H9 (cell line): ENCODE measurements at regions not wholly inside any gene's neighbourhood (a gene's known extent, or its start where the extent isn't known, plus 50 kb on each side); places are given as distances from the start of the nearest gene placed in this dataset.

ENCODE experiments used
- DNase-seq: peaks from one replicate; pipeline ENCODE4 v3.0.0-alpha.2; 2017
- H2AFZ ChIP-seq: one replicate; pipeline ENCODE4 v1.6.1; 2013; ENCODE audit warnings: mild to moderate bottlenecking, low read length, control low read depth, moderate library complexity
- H2AK5ac ChIP-seq: 2 replicates; pipeline ENCODE4 v1.6.1; 2013; ENCODE audit warnings: low read length, control low read depth, mixed read lengths; ENCODE audit not compliant: insufficient read length
- H2BK120ac ChIP-seq: one replicate; pipeline ENCODE4 v1.6.1; 2013; ENCODE audit warnings: low read depth, mild to moderate bottlenecking, low read length, control low read depth, inconsistent platforms; ENCODE audit not compliant: poor library complexity, severe bottlenecking
- H2BK12ac ChIP-seq: 2 replicates; pipeline ENCODE4 v1.6.1; 2013; ENCODE audit warnings: low read length, control low read depth, mixed read lengths, low read depth; ENCODE audit not compliant: insufficient read length
- H2BK15ac ChIP-seq: 2 replicates; pipeline ENCODE4 v1.6.1; 2013; ENCODE audit warnings: low read depth, low read length, control low read depth
- H2BK20ac ChIP-seq: one replicate; pipeline ENCODE4 v1.6.1; 2013; ENCODE audit warnings: low read depth, mild to moderate bottlenecking, low read length, control low read depth, inconsistent platforms; ENCODE audit not compliant: poor library complexity, severe bottlenecking
- H2BK5ac ChIP-seq: 2 replicates; pipeline ENCODE4 v1.6.1; 2013; ENCODE audit warnings: low read length, control low read depth, mixed read lengths; ENCODE audit not compliant: insufficient read length
- H3K14ac ChIP-seq: 2 replicates; pipeline ENCODE4 v1.6.1; 2013; ENCODE audit warnings: low read length, control low read depth; ENCODE audit not compliant: insufficient read depth
- H3K18ac ChIP-seq: 2 replicates; pipeline ENCODE4 v1.6.1; 2013; ENCODE audit warnings: low read depth, mild to moderate bottlenecking, mixed read lengths, low read length, control low read depth; ENCODE audit not compliant: insufficient read length
- H3K23ac ChIP-seq: 2 replicates; pipeline ENCODE4 v1.6.1; 2013; ENCODE audit warnings: low read length, control low read depth, mixed read lengths, low read depth; ENCODE audit not compliant: insufficient read length
- H3K23me2 ChIP-seq: 2 replicates; pipeline ENCODE4 v1.6.1; 2013; ENCODE audit warnings: low read depth, mild to moderate bottlenecking, mixed read lengths, low read length, control low read depth; ENCODE audit not compliant: insufficient read length, poor library complexity, severe bottlenecking
- H3K27ac ChIP-seq: 2 replicates; pipeline ENCODE4 v1.5.1; 2013; ENCODE audit warnings: low read length, control low read depth, mixed read lengths, low read depth; ENCODE audit not compliant: insufficient read length
- H3K27me3 ChIP-seq: 2 replicates; pipeline ENCODE4 v1.6.1; 2013; ENCODE audit warnings: low read length, control low read depth, inconsistent platforms; ENCODE audit not compliant: insufficient read depth
- H3K4ac ChIP-seq: 2 replicates; pipeline ENCODE4 v1.6.1; 2013; ENCODE audit warnings: low read depth, mild to moderate bottlenecking, control low read depth, inconsistent platforms, low read length, moderate library complexity
- H3K4me1 ChIP-seq: 2 replicates; pipeline ENCODE4 v1.6.1; 2013; ENCODE audit warnings: low read length, control low read depth, inconsistent platforms; ENCODE audit not compliant: insufficient read depth
- H3K4me2 ChIP-seq: 2 replicates; pipeline ENCODE4 v1.6.1; 2013; ENCODE audit warnings: low read length, control low read depth, mixed read lengths; ENCODE audit not compliant: insufficient read length, insufficient read depth
- H3K56ac ChIP-seq: 2 replicates; pipeline ENCODE4 v1.6.1; 2013; ENCODE audit warnings: low read depth, mild to moderate bottlenecking, mixed read lengths, low read length, control low read depth; ENCODE audit not compliant: insufficient read length
- H3K79me1 ChIP-seq: 2 replicates; pipeline ENCODE4 v1.6.1; 2013; ENCODE audit warnings: low read depth, mild to moderate bottlenecking, moderate library complexity, low read length, control low read depth, inconsistent platforms; ENCODE audit not compliant: insufficient read depth, poor library complexity, severe bottlenecking
- H3K79me2 ChIP-seq: 2 replicates; pipeline ENCODE4 v1.6.1; 2013; ENCODE audit warnings: low read length, control low read depth, inconsistent platforms; ENCODE audit not compliant: insufficient read depth
- H3K9ac ChIP-seq: 2 replicates; pipeline ENCODE4 v1.6.1; 2013; ENCODE audit warnings: low read length, control low read depth, mixed read lengths; ENCODE audit not compliant: insufficient read length; ENCODE audit errors: extremely low read depth
- H3K9me3 ChIP-seq: one replicate; pipeline ENCODE4 v1.6.1; 2013; ENCODE audit warnings: low read depth, low read length, inconsistent platforms; ENCODE audit not compliant: control insufficient read depth
- H3T11ph ChIP-seq: one replicate; pipeline ENCODE4 v1.6.1; 2013; ENCODE audit warnings: mild to moderate bottlenecking, low read length, control low read depth, inconsistent platforms
- H4K20me1 ChIP-seq: one replicate; pipeline ENCODE4 v1.6.1; 2013; ENCODE audit not compliant: control insufficient read depth, insufficient read length, insufficient read depth
- H4K5ac ChIP-seq: 2 replicates; pipeline ENCODE4 v1.6.1; 2013; ENCODE audit warnings: low read depth, mild to moderate bottlenecking, mixed read lengths, low read length, control low read depth; ENCODE audit not compliant: insufficient read length
- H4K8ac ChIP-seq: replicated peaks from 2 replicates; pipeline ENCODE4 v1.6.1; 2013; ENCODE audit warnings: low read length, control low read depth, mixed read lengths, low read depth; ENCODE audit not compliant: insufficient read length
- H4K91ac ChIP-seq: 2 replicates; pipeline ENCODE4 v1.6.1; 2013; ENCODE audit warnings: low read depth, mild to moderate bottlenecking, moderate library complexity, mixed read lengths, low read length, control low read depth; ENCODE audit not compliant: insufficient read length
- H3K27ac Mint-ChIP-seq, 3 experiments: 2 replicates in 2 of 3; 3 replicates in 1 of 3; pipeline ENCODE4 v1.8.0; 2020 to 2021; ENCODE audit warnings: mixed read lengths in 3 of 3, mild to moderate bottlenecking in 1 of 3, moderate library complexity in 1 of 3
- H3K27me3 Mint-ChIP-seq: 2 replicates; pipeline ENCODE4 v1.8.0; 2021; ENCODE audit warnings: low read depth, mild to moderate bottlenecking, moderate library complexity, mixed read lengths
- H3K36me3 Mint-ChIP-seq, 3 experiments: 2 replicates in 2 of 3; 3 replicates in 1 of 3; pipeline ENCODE4 v1.8.0; 2020 to 2021; ENCODE audit warnings: low read depth in 3 of 3, mixed read lengths in 3 of 3; ENCODE audit not compliant: insufficient read depth in 1 of 3
- H3K4me1 Mint-ChIP-seq, 2 experiments: 2 replicates each; pipeline ENCODE4 v1.8.0; 2020; ENCODE audit warnings: mixed read lengths in 2 of 2
- H3K4me3 Mint-ChIP-seq, 2 experiments: 2 replicates in 1 of 2; 3 replicates in 1 of 2; pipeline ENCODE4 v1.8.0; 2020 to 2021; ENCODE audit warnings: mild to moderate bottlenecking in 2 of 2, mixed read lengths in 2 of 2, moderate library complexity in 1 of 2
- H3K9me3 Mint-ChIP-seq, 2 experiments: 2 replicates in 1 of 2; 3 replicates in 1 of 2; pipeline ENCODE4 v1.8.0; 2020; ENCODE audit warnings: mild to moderate bottlenecking in 2 of 2, mixed read lengths in 2 of 2, moderate library complexity in 1 of 2
- CTCF ChIP-seq: fragments of 200-600 bp; sonication (generic); conservative IDR thresholded peaks from 3 replicates; pipeline ENCODE4 v1.8.0; 2021; ENCODE audit warnings: antibody characterized with exemption, mild to moderate bottlenecking
- WGBS: extraction: QIAGEN DNeasy Blood & Tissue Kit; methylation state at CpG from one replicate; pipeline ENCODE4 v1.1.7; 2013; ENCODE audit warnings: missing lambda C conversion rate, low lambda C conversion rate, mixed read lengths; ENCODE audit not compliant: insufficient read length; ENCODE audit errors: extremely low coverage; 5-methylcytosine and 5-hydroxymethylcytosine counted together

GRCh38 chr2:2800697-2801096 is 469.6 kb upstream of the MYT1L start:
- Histone ChIP-seq H3K27ac (no peak overlapping the region), H3K14ac (no peak overlapping the region), H3K27me3 (no peaks in the 10 kb centered on the region), H2BK120ac (no peak overlapping the region), H2BK15ac (no peak overlapping the region), H3K79me2 (no peaks in the 10 kb centered on the region), H3T11ph (no peak overlapping the region), H3K9ac (no peak overlapping the region), H3K23ac (no peak overlapping the region), H3K4me2 (no peak overlapping the region), H3K4me1 (no peaks in the 10 kb centered on the region), H3K18ac (no peak overlapping the region), H2AFZ (no peak overlapping the region), H4K91ac (no peak overlapping the region), H4K20me1 (no peaks in the 10 kb centered on the region), H4K5ac (no peak overlapping the region), H2BK12ac (no peak overlapping the region), H3K23me2 (no peaks in the 10 kb centered on the region), H4K8ac (no peak overlapping the region), H3K56ac (no peak overlapping the region), H3K9me3 (no peaks in the 10 kb centered on the region), H2BK5ac (no peak overlapping the region), H2BK20ac (no peak overlapping the region), H3K79me1 (no peaks in the 10 kb centered on the region), H2AK5ac (no peak overlapping the region), H3K4ac (no peak overlapping the region)
- Mint-ChIP-seq H3K27me3 (peaks cover 17% of the 10 kb centered on the region), H3K9me3 (peaks cover 23 to 32% of the 10 kb centered on the region in 2 experiments), H3K4me3 (no peak overlapping the region), H3K27ac (no peak overlapping the region), H3K36me3 (peaks cover 0 to 13% (median 10%) of the 10 kb centered on the region in 3 experiments; a peak in 5 of 7 replicates), H3K4me1 (peaks cover 0 to 2% of the 10 kb centered on the region in 2 experiments; a peak in 1 of 4 replicates)
- no peak for TF ChIP-seq CTCF
- WGBS = no CpG with 5 or more reads among the region's 3 CpGs
- DNase-seq = no peak
